ENCODE measurements at regions not wholly inside any gene's neighbourhood (a gene's known extent, or its start where the extent isn't known, plus 50 kb on each side); places are given as distances from the start of the nearest gene placed in this dataset.
A peak's percentile ranks its signal among the peaks of the same experiment; 100 is the strongest.
"Not testable (repeated sequence)": the region's sequence is repeated elsewhere in the genome, so short reads cannot be mapped to it uniquely, and the experiment has no call there.

- DNase-seq (ENCODE audit: low spot score), result no peak
These were observed 87.1 kb upstream of the ZNF281 start for GRCh38 chr1:200496937-200497336.

GRCh38 chr1:200495901-200496300 is 86.1 kb upstream of the ZNF281 start:
- DNase-seq (ENCODE audit: low spot score), result no peak

- no peak for DNase-seq (ENCODE audit: low spot score)
These were observed 83.5 kb upstream of the ZNF281 start for GRCh38 chr1:200493344-200493743.

GRCh38 chr1:200491103-200491502 is 81.3 kb upstream of the ZNF281 start:
- DNase-seq (ENCODE audit: low spot score), result no peak

GRCh38 chr1:200490183-200490582 is 80.3 kb upstream of the ZNF281 start:
- DNase-seq (ENCODE audit: low spot score), result no peak

- peak; percentile 72 for DNase-seq (ENCODE audit: low spot score)
These were observed 78.7 kb upstream of the ZNF281 start for GRCh38 chr1:200488375-200489165.

- DNase-seq (ENCODE audit: low spot score), result no peak
These were observed 77.8 kb upstream of the ZNF281 start for GRCh38 chr1:200487650-200488049.

GRCh38 chr1:200486634-200487033 is 76.8 kb upstream of the ZNF281 start:
- no peak for DNase-seq (ENCODE audit: low spot score)

- DNase-seq (ENCODE audit: low spot score), result not testable (repeated sequence)
These were observed 74.7 kb upstream of the ZNF281 start for GRCh38 chr1:200484438-200484946.

- DNase-seq (ENCODE audit: low spot score), result peak; percentile 96
These were observed 73.8 kb upstream of the ZNF281 start for GRCh38 chr1:200483491-200484143.

- DNase-seq (ENCODE audit: low spot score), result no peak
These were observed 71.1 kb upstream of the ZNF281 start for GRCh38 chr1:200480964-200481363.

- DNase-seq (ENCODE audit: low spot score), result no peak
These were observed 70.0 kb upstream of the ZNF281 start for GRCh38 chr1:200479816-200480215.

- DNase-seq (ENCODE audit: low spot score), result no peak
These were observed 69.2 kb upstream of the ZNF281 start for GRCh38 chr1:200478945-200479558.

- no peak for DNase-seq (ENCODE audit: low spot score)
These were observed 68.4 kb upstream of the ZNF281 start for GRCh38 chr1:200478239-200478623.

- DNase-seq (ENCODE audit: low spot score), result no peak
These were observed 64.8 kb upstream of the ZNF281 start for GRCh38 chr1:200474633-200475032.

GRCh38 chr1:200473698-200474371 is 64.0 kb upstream of the ZNF281 start:
- DNase-seq (ENCODE audit: low spot score), result no peak

GRCh38 chr1:200471739-200472138 is 61.9 kb upstream of the ZNF281 start:
- DNase-seq (ENCODE audit: low spot score), result no peak

- DNase-seq (ENCODE audit: low spot score), result no peak
These were observed 58.6 kb upstream of the ZNF281 start for GRCh38 chr1:200468264-200469001.

GRCh38 chr1:200464784-200465400 is 55.1 kb upstream of the ZNF281 start:
- DNase-seq (ENCODE audit: low spot score), result no peak
